HL-60 (cell line): ENCODE measurements at regions not wholly inside any gene's neighbourhood (a gene's known extent, or its start where the extent isn't known, plus 50 kb on each side); places are given as distances from the start of the nearest gene placed in this dataset.

ENCODE experiments used
- DNase-seq, 2 experiments: peaks; one replicate each; pipeline ENCODE4 v3.0.0-alpha.2; 2010 to 2020; ENCODE audit warnings: low read depth in 1 of 2, low spot score in 1 of 2
- H3K27ac ChIP-seq: fragments of 250-450 bp; sonication (Bioruptor Pico); replicated peaks from 2 replicates; pipeline ENCODE4 v1.5.1; 2020; ENCODE audit warnings: mild to moderate bottlenecking, moderate library complexity
- H3K27me3 ChIP-seq: fragments of 250-450 bp; sonication (Bioruptor Pico); 2 replicates; pipeline ENCODE4 v1.5.1; 2021; ENCODE audit warnings: mild to moderate bottlenecking, moderate library complexity; ENCODE audit not compliant: insufficient read depth, poor library complexity, severe bottlenecking
- H3K4me3 ChIP-seq: replicated peaks from 2 replicates; pipeline ENCODE4 v1.5.1; 2011; ENCODE audit warnings: mild to moderate bottlenecking, control low read depth, low read length; ENCODE audit not compliant: insufficient read depth
- GABPA ChIP-seq: IDR thresholded peaks from 2 replicates; pipeline ENCODE4 v1.6.1; 2012; ENCODE audit warnings: low read depth
- POLR2AphosphoS5 ChIP-seq: IDR thresholded peaks from 2 replicates; pipeline ENCODE4 v1.6.1; 2012; ENCODE audit warnings: low read depth
- SPI1 ChIP-seq: IDR thresholded peaks from 2 replicates; pipeline ENCODE4 v1.6.1; 2012; ENCODE audit warnings: low read depth, mild to moderate bottlenecking, borderline replicate concordance
- TF ChIP-seq, protein P1 (sequence below): IDR thresholded peaks from 2 replicates; pipeline ENCODE4 v1.6.1; 2012; ENCODE audit warnings: low read depth; ENCODE audit not compliant: insufficient replicate concordance
- TF ChIP-seq, protein P2 (sequence below): IDR thresholded peaks from one replicate; pipeline ENCODE4 v1.5.1; 2011; ENCODE audit warnings: low read length, control low read depth, inconsistent platforms; ENCODE audit not compliant: insufficient read depth

DNA sequence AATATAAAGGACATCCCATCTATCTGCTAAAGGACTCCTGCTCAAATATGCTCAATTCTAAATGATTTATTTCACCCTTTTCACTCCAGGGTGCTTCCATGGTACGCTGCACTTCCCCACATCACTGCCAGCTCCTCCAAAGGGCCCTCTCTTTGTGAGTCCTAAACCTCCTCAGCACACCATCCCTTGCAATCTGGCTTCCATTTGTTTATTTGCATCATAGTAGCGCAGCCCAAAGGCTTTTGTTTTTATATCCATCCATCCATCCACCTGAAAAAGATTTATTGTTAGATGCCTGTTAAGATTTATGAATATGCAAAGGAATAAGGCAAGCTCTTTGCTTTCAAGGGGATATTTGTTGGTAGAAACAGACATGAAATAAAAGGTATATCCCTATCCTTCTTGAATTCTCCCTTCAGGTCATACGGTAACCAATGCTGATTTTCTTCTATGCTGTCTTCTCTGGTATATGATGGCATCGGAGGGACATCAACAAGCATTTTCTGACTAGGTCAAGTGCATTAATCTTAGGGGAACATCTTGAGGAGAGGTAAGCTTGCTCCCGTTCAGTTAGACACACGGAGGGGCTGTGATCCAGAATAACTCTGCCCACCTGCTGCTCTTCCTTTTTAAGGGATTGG is 397.6 kb downstream of the LIG4 start:
- H3K27me3 ChIP-seq: no peaks in the 10 kb centered on the region
- TF ChIP-seq POLR2AphosphoS5 (no peak), GABPA (no peak), SPI1 (no peak)
- TF ChIP-seq, protein P1, sequence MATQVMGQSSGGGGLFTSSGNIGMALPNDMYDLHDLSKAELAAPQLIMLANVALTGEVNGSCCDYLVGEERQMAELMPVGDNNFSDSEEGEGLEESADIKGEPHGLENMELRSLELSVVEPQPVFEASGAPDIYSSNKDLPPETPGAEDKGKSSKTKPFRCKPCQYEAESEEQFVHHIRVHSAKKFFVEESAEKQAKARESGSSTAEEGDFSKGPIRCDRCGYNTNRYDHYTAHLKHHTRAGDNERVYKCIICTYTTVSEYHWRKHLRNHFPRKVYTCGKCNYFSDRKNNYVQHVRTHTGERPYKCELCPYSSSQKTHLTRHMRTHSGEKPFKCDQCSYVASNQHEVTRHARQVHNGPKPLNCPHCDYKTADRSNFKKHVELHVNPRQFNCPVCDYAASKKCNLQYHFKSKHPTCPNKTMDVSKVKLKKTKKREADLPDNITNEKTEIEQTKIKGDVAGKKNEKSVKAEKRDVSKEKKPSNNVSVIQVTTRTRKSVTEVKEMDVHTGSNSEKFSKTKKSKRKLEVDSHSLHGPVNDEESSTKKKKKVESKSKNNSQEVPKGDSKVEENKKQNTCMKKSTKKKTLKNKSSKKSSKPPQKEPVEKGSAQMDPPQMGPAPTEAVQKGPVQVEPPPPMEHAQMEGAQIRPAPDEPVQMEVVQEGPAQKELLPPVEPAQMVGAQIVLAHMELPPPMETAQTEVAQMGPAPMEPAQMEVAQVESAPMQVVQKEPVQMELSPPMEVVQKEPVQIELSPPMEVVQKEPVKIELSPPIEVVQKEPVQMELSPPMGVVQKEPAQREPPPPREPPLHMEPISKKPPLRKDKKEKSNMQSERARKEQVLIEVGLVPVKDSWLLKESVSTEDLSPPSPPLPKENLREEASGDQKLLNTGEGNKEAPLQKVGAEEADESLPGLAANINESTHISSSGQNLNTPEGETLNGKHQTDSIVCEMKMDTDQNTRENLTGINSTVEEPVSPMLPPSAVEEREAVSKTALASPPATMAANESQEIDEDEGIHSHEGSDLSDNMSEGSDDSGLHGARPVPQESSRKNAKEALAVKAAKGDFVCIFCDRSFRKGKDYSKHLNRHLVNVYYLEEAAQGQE: no peak
- TF ChIP-seq, protein P2, sequence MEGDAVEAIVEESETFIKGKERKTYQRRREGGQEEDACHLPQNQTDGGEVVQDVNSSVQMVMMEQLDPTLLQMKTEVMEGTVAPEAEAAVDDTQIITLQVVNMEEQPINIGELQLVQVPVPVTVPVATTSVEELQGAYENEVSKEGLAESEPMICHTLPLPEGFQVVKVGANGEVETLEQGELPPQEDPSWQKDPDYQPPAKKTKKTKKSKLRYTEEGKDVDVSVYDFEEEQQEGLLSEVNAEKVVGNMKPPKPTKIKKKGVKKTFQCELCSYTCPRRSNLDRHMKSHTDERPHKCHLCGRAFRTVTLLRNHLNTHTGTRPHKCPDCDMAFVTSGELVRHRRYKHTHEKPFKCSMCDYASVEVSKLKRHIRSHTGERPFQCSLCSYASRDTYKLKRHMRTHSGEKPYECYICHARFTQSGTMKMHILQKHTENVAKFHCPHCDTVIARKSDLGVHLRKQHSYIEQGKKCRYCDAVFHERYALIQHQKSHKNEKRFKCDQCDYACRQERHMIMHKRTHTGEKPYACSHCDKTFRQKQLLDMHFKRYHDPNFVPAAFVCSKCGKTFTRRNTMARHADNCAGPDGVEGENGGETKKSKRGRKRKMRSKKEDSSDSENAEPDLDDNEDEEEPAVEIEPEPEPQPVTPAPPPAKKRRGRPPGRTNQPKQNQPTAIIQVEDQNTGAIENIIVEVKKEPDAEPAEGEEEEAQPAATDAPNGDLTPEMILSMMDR: no peak
- no peak overlapping the region for H3K27ac ChIP-seq
- DNase-seq: no peak
- H3K4me3 ChIP-seq: no peak overlapping the region

GRCh38 chr13:107812014-107812412 is 403.3 kb downstream of the LIG4 start:
- no peak overlapping the region for H3K4me3 ChIP-seq
- TF ChIP-seq GABPA (no peak), SPI1 (no peak), POLR2AphosphoS5 (no peak)
- TF ChIP-seq, protein P2: no peak
- TF ChIP-seq, protein P1: no peak
- no peaks in the 10 kb centered on the region for H3K27me3 ChIP-seq
- DNase-seq: no peak
- no peak overlapping the region for H3K27ac ChIP-seq

DNA sequence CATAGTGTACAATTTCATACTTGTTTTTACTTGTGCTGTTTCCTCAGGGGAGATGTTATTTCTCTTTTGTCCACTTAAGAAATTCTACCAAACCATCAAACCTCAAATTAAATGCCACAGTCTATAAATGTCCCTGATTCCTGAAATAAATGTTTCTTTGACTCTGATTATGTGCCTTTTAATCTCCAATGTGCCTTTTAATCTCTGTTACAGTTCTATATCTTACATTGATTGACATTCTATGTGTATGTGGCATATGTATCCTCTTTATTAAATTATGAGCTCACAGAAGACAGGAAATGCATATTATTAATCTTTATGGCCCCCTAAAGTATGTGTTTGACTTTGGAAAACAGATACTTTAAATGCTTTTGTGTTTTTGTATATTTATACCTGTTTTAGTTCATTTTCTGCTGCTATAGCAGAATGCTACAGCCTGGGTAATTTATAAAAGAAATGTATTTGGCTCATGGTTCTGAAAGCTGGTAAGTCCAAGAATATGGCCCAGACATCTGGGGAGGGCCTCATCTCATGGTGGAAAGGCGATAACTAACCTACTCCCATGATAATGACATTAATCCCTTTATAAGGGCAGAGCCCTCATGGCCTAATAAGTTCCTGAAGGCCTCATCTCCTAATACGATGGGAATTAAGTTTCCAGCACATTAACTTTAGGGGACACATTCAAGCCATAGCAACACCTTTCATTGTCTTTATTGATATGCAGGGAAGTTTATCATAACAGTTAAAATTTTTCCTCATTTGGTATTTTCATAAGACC is 403.9 kb downstream of the LIG4 start:
- H3K27me3 ChIP-seq: no peaks in the 10 kb centered on the region
- no peak for DNase-seq
- TF ChIP-seq SPI1: no peak
- TF ChIP-seq, protein P2: no peak
- TF ChIP-seq POLR2AphosphoS5: no peak
- no peak for TF ChIP-seq GABPA
- TF ChIP-seq, protein P1: no peak
- H3K27ac ChIP-seq: no peak overlapping the region
- no peak overlapping the region for H3K4me3 ChIP-seq
